GM12875 (cell line): ENCODE measurements at regions not wholly inside any gene's neighbourhood (a gene's known extent, or its start where the extent isn't known, plus 50 kb on each side); places are given as distances from the start of the nearest gene placed in this dataset.
"Not testable (repeated sequence)": the region's sequence is repeated elsewhere in the genome, so short reads cannot be mapped to it uniquely, and the experiment has no call there.

Experiments used
- H3K4me3 ChIP-seq: one replicate; pipeline ENCODE4 v1.5.1; 2011; ENCODE audit warnings: low read depth, low read length, control low read depth
- TF ChIP-seq, protein P1 (sequence below): IDR thresholded peaks from 2 replicates; pipeline ENCODE4 v1.5.1; 2011; ENCODE audit warnings: low read depth, mild to moderate bottlenecking, control low read depth, inconsistent platforms, low read length, moderate library complexity, borderline replicate concordance; ENCODE audit not compliant: insufficient read depth

DNA sequence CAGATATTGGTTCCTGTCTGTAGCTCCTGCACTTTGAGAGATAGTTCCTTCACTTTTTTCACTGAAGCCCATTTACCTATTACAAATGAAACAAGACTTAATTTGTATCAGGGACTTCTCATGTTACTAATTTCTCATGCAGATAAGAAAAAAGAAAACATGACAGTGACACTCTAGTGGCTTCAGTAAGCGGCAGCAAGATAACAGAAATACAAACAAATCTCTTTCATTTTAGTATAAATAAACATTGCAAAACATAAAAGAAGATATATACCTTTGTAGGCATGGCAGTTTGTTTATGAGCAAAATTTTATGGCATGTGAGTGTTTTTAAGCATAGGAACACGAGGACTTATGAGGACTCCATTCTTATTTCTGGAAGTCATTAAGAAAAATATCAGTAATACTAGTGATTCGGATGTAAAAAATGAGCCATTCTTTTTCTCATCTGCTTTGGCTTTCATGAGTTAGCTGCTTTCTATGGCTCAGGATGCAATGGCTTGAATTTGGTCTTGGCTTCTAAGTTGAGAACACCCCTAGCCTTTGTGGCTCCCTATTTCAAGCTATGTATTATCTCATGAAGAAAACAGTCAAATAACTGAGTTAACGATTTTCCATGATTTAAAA is 310.1 kb upstream of the RGS6 start:
- no peak overlapping the region for H3K4me3 ChIP-seq
- TF ChIP-seq, protein P1, sequence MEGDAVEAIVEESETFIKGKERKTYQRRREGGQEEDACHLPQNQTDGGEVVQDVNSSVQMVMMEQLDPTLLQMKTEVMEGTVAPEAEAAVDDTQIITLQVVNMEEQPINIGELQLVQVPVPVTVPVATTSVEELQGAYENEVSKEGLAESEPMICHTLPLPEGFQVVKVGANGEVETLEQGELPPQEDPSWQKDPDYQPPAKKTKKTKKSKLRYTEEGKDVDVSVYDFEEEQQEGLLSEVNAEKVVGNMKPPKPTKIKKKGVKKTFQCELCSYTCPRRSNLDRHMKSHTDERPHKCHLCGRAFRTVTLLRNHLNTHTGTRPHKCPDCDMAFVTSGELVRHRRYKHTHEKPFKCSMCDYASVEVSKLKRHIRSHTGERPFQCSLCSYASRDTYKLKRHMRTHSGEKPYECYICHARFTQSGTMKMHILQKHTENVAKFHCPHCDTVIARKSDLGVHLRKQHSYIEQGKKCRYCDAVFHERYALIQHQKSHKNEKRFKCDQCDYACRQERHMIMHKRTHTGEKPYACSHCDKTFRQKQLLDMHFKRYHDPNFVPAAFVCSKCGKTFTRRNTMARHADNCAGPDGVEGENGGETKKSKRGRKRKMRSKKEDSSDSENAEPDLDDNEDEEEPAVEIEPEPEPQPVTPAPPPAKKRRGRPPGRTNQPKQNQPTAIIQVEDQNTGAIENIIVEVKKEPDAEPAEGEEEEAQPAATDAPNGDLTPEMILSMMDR = no peak

DNA sequence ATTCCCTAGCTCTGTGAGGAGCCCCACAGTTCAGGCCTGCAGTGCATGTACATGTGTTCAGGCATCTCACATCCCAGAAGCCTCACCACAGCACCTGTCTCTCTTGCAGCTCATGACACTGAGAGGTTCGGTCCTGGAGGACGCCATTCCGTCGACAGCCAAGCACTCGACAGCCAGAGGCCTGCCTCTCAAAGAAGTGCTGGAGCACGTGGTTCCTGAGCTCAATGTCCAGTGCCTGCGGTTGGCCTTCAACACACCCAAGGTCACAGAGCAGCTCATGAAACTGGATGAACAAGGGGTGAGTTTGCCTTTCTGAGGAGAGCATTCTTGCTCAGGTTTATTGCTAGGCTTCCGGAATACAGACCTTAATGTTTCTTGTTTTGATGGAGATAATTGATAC is 308.3 kb upstream of the RGS6 start:
- TF ChIP-seq, protein P1 = no peak

GRCh38 chr14:71625175-71625574 is 307.1 kb upstream of the RGS6 start:
- TF ChIP-seq, protein P1 = no peak

More for the DNA sequence above, 308.3 kb upstream of the RGS6 start:
- H3K4me3 ChIP-seq = no peak overlapping the region

GRCh38 chr14:71625891-71626701 is 306.1 kb upstream of the RGS6 start:
- no peak overlapping the region for H3K4me3 ChIP-seq
- TF ChIP-seq, protein P1 = no peak

More at GRCh38 chr14:71625175-71625574, 307.1 kb upstream of the RGS6 start:
- H3K4me3 ChIP-seq = no peak overlapping the region

- TF ChIP-seq, protein P1 = no peak
- H3K4me3 ChIP-seq = no peak overlapping the region
Measured at GRCh38 chr14:71628433-71628832, 303.8 kb upstream of the RGS6 start.

GRCh38 chr14:71629250-71629649 is 303.0 kb upstream of the RGS6 start:
- TF ChIP-seq, protein P1 = no peak

GRCh38 chr14:71629765-71630492 is 302.3 kb upstream of the RGS6 start:
- TF ChIP-seq, protein P1 = no peak
- H3K4me3 ChIP-seq = no peak overlapping the region

More at GRCh38 chr14:71629250-71629649, 303.0 kb upstream of the RGS6 start:
- H3K4me3 ChIP-seq = no peak overlapping the region

DNA sequence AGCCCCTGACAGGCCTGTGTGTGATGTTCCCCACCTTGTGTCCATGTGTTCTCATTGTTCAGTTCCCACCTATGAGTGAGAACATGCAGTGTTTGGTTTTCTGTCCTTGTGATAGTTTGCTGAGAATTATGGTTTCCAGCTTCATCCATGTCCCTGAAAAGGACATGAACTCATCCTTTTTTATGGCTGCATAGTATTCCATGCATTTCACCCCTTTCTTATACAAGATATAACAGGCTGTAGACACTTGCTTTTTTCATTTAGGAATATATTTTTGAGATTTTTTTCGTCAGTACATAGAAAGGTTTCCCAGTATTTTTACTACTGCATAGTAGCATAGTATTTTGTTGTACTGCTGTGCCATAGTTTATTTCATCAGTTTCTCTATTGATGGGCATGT is 301.2 kb upstream of the RGS6 start:
- H3K4me3 ChIP-seq = not testable (repeated sequence)
